ENCODE measurements at regions not wholly inside any gene's neighbourhood (a gene's known extent, or its start where the extent isn't known, plus 50 kb on each side); places are given as distances from the start of the nearest gene placed in this dataset.

DNA sequence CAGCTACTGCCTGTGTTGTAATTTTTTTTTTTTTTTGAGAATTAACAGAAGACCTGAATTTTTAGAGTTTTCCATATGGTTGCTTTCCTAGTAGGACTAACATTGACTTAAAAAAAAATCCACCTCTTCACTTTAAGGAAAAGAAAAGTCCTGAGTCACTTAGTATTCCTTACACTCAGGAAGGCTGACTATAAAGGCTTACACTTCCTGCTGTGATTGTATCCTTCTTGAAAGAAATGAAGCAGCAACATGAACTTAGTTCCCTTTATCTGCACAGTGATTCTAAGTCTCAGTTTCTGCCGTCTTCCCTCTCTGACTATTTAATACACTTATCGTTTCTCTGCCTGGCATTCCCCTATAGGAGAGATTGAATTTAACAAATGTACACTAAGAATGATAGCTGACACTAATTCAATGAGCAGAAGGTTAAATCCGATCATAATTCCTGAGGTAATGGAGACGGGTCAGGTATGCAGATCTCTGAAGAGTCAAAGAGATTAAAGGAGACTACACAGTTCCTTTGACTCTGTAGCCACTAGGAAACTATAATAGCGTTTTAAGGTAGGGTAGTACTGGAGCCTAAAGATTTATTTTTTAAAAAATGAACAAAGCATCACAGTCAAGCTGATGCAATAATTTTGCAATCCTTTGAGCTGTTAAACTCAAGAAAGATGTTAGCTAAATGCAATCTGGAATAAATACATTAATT is 185.1 kb upstream of the ELAVL2 start:
- no peaks in the 10 kb centered on the region for H3K4me1 ChIP-seq (ENCODE audit: insufficient read depth, low read length)
- no peak overlapping the region for H3K4me2 ChIP-seq (ENCODE audit: low read depth, low read length)
- no peak overlapping the region for H2AFZ ChIP-seq (ENCODE audit: low read length)
- ChIA-PET POLR2A (no interaction called here), CTCF (ENCODE audit: low intra/inter-chr PET ratio, low total read pairs) (no interaction called here)
- in situ Hi-C loops (cut with HindIII; ENCODE audit: extremely low pct_ligation_motif_present, low pct_unique_long_range_greater_than_20kb): loop anchor here (25.0 kb wide), 1 partner anchor 99 kb away; no protein-coding TSS in a partner anchor
- H3K27me3 ChIP-seq (ENCODE audit: control insufficient read depth in 1 of 2, insufficient read depth in 2 of 2, low read length in 2 of 2): no peaks in the 10 kb centered on the region
- no peak overlapping the region for H3K9ac ChIP-seq (ENCODE audit: insufficient read depth, low read depth, low read length)
- no TSS peak for BruUV-seq (replicated peaks)
- no peak overlapping the region for H3K27ac ChIP-seq (ENCODE audit: extremely low read length, insufficient read depth, low read length)
- no peak overlapping the region for H3K4me3 ChIP-seq (replicated peaks in 1 of 3; ENCODE audit: insufficient read depth in 1 of 3, low read depth in 2 of 3, low read length in 3 of 3)
- no peaks in the 10 kb centered on the region for H3K79me2 ChIP-seq (ENCODE audit: insufficient read depth, low read length)
- no peak for TF ChIP-seq MZF1 (CRISPR knock-in tag; IDR thresholded peaks at IDR 0.05; ENCODE audit: borderline replicate concordance)
- TF ChIP-seq, protein P1, sequence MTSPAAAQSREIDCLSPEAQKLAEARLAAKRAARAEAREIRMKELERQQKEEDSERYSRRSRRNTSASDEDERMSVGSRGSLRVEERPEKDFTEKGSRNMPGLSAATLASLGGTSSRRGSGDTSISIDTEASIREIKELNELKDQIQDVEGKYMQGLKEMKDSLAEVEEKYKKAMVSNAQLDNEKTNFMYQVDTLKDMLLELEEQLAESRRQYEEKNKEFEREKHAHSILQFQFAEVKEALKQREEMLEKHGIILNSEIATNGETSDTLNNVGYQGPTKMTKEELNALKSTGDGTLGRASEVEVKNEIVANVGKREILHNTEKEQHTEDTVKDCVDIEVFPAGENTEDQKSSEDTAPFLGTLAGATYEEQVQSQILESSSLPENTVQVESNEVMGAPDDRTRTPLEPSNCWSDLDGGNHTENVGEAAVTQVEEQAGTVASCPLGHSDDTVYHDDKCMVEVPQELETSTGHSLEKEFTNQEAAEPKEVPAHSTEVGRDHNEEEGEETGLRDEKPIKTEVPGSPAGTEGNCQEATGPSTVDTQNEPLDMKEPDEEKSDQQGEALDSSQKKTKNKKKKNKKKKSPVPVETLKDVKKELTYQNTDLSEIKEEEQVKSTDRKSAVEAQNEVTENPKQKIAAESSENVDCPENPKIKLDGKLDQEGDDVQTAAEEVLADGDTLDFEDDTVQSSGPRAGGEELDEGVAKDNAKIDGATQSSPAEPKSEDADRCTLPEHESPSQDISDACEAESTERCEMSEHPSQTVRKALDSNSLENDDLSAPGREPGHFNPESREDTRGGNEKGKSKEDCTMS (CRISPR knock-in tag; conservative IDR thresholded peaks at IDR 0.05): no peak
- no peak for TF ChIP-seq GTF2F1 (IDR thresholded peaks at IDR 0.05; ENCODE audit: low read length)
- no peak for TF ChIP-seq ZNF329 (CRISPR knock-in tag; IDR thresholded peaks at IDR 0.05; ENCODE audit: low read depth)
- no peak for TF ChIP-seq ZNF841 (CRISPR knock-in tag; IDR thresholded peaks at IDR 0.05; ENCODE audit: borderline replicate concordance)
- H3K9me3 ChIP-seq (ENCODE audit: low read length): peaks cover 52% of the 10 kb centered on the region
- no peaks in the 10 kb centered on the region for H3K36me3 ChIP-seq (replicated peaks in 1 of 2; ENCODE audit: control insufficient read depth in 1 of 2, insufficient read depth in 2 of 2, low read length in 2 of 2)
- DNase-seq (ENCODE audit: low spot score) (no peak), FAIRE-seq (no peak), ATAC-seq (no peak)
- intact Hi-C loops (cut with micrococcal nuclease; ENCODE audit: unreplicated experiment): no loop called here
- H4K20me1 ChIP-seq (ENCODE audit: insufficient read depth, low read length): no peaks in the 10 kb centered on the region
- WGBS (ENCODE audit: low lambda C conversion rate): 2% methylated on average over 5 of the region's 5 CpGs

DNA sequence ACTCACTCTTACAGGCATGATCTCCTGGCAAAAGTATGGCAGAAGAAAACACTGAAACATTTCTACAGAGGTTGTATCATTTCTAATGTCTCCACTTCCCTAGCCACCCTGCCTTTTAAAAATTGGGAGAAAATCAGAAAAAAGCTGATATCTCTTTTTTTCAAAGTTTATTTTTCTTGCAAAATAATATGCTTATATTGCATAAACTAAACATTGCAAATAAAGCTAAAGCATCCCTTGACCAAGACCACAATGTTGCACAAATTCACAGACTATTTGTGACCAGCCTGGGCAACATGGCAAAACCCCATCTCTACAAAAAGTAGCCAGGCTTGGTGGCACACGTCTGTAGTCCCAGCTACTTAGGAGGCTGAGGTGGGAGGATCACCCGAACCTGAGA is 183.3 kb upstream of the ELAVL2 start:
- CTCF ChIA-PET (ENCODE audit: low intra/inter-chr PET ratio, low total read pairs): no interaction called here
- Histone ChIP-seq H3K4me2 (ENCODE audit: low read depth, low read length) (no peak overlapping the region), H3K36me3 (replicated peaks in 1 of 2; ENCODE audit: control insufficient read depth in 1 of 2, insufficient read depth in 2 of 2, low read length in 2 of 2) (no peaks in the 10 kb centered on the region), H3K9me3 (ENCODE audit: low read length) (peaks cover 50% of the 10 kb centered on the region), H3K27ac (ENCODE audit: extremely low read length, insufficient read depth, low read length) (no peak overlapping the region), H3K9ac (ENCODE audit: insufficient read depth, low read depth, low read length) (no peak overlapping the region), H3K79me2 (ENCODE audit: insufficient read depth, low read length) (no peaks in the 10 kb centered on the region), H3K4me3 (replicated peaks in 1 of 3; ENCODE audit: insufficient read depth in 1 of 3, low read depth in 2 of 3, low read length in 3 of 3) (no peak overlapping the region), H3K4me1 (ENCODE audit: insufficient read depth, low read length) (no peaks in the 10 kb centered on the region), H4K20me1 (ENCODE audit: insufficient read depth, low read length) (no peaks in the 10 kb centered on the region), H2AFZ (ENCODE audit: low read length) (no peak overlapping the region), H3K27me3 (ENCODE audit: control insufficient read depth in 1 of 2, insufficient read depth in 2 of 2, low read length in 2 of 2) (no peaks in the 10 kb centered on the region)
- POLR2A ChIA-PET: no interaction called here
- no TSS peak for BruUV-seq (replicated peaks)
- in situ Hi-C loops (cut with HindIII; ENCODE audit: extremely low pct_ligation_motif_present, low pct_unique_long_range_greater_than_20kb) (loop anchor here (25.0 kb wide), 1 partner anchor 97 kb away; no protein-coding TSS in a partner anchor), intact Hi-C loops (cut with micrococcal nuclease; ENCODE audit: unreplicated experiment) (no loop called here)
- no peak for DNase-seq (ENCODE audit: low spot score)
- ATAC-seq: no peak
- 0% methylated on average over 2 of the region's 2 CpGs for WGBS (ENCODE audit: low lambda C conversion rate)
- FAIRE-seq: no peak
- TF ChIP-seq, protein P2, sequence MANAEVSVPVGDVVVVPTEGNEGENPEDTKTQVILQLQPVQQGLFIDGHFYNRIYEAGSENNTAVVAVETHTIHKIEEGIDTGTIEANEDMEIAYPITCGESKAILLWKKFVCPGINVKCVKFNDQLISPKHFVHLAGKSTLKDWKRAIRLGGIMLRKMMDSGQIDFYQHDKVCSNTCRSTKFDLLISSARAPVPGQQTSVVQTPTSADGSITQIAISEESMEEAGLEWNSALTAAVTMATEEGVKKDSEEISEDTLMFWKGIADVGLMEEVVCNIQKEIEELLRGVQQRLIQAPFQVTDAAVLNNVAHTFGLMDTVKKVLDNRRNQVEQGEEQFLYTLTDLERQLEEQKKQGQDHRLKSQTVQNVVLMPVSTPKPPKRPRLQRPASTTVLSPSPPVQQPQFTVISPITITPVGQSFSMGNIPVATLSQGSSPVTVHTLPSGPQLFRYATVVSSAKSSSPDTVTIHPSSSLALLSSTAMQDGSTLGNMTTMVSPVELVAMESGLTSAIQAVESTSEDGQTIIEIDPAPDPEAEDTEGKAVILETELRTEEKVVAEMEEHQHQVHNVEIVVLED (CRISPR knock-in tag; IDR thresholded peaks at IDR 0.05; ENCODE audit: borderline replicate concordance): no peak
- TF ChIP-seq MAFK (conservative IDR thresholded peaks at IDR 0.05 in 1 of 2, IDR thresholded peaks at IDR 0.05 in 1 of 2; ENCODE audit: low read length in 2 of 2) (peak; percentile 35 to 74; a peak in 2 of 4 replicates), CC2D1A (CRISPR knock-in tag; IDR thresholded peaks at IDR 0.05) (no peak), MAFF (IDR thresholded peaks at IDR 0.05; ENCODE audit: low read depth, low read length) (peak; percentile 60), SMARCE1 (IDR thresholded peaks at IDR 0.05; ENCODE audit: borderline replicate concordance) (no peak)
